HG02973 (cell line): ENCODE measurements at regions not wholly inside any gene's neighbourhood (a gene's known extent, or its start where the extent isn't known, plus 50 kb on each side); places are given as distances from the start of the nearest gene placed in this dataset.

Experiments
- ATAC-seq: cut with Tn5 transposase; IDR thresholded peaks from one replicate; pipeline ENCODE4 v1.9.1; 2021; ENCODE audit warnings: moderate library complexity; ENCODE audit not compliant: unreplicated experiment

DNA sequence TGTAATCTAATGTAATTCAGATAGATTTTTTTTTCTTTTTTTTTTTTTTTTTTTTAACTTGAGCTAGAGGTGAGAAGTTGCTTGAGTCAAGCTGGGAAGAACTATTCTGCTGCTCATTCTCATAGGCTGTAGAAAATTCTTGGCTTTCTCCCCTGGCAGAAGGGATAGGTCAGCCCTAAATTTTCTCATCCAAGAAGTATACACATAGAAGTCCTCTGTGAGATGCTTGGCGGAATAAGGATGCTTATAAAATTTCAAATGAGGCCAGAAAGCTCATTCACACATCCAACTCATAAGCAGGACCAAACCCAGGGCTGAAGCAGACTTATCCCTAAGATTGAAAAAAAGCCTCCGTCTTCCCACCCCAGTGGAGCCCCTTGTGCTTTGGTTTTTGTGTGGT, 572.5 kb downstream of the SQOR start:
- ATAC-seq, result no peak

GRCh38 chr15:46213551-46213950, 578.7 kb downstream of the SQOR start:
- ATAC-seq, result no peak

DNA sequence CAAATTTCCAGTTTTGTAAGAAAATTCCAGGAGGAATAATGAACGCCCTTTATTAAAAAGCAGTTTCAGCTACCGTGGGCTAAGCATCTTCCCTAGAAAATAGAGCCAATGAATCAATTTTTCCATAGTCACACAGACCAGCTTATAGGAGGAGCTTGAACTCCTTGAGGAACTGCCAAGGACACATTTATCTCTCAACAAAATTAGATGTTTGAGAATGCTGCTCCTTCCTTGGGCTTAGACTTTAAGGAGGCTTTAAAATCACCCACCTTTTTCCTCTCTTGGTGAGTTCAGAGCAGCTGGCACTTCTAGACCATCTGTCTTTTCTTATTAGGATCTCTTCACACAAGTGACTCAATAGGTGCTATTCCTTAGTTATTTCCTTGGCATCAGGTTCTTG, 588.0 kb downstream of the SQOR start:
- ATAC-seq, result no peak

- no peak for ATAC-seq
These were observed 594.4 kb downstream of the SQOR start for GRCh38 chr15:46229263-46229662.

DNA sequence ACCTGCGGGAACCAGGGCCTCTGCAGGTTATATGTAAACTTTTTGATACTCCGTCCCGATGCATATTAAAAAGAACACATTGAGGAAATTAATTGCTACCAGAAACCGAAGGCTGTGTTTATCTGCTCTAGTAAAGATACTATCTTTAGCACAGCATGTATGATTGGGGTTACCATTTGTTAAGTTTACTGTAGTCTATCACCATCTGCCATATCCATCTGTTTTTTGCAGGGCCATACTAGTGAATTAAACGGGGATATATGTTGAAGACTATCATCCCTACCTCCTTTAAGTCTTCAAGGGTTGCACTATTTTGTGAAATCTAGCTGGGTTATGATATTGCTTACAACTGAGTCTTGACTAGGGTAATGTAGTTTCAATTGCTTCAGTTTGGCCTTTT, 597.0 kb downstream of the SQOR start:
- ATAC-seq, result no peak

- no peak for ATAC-seq
These were observed 597.6 kb downstream of the SQOR start for GRCh38 chr15:46232471-46232870.

DNA sequence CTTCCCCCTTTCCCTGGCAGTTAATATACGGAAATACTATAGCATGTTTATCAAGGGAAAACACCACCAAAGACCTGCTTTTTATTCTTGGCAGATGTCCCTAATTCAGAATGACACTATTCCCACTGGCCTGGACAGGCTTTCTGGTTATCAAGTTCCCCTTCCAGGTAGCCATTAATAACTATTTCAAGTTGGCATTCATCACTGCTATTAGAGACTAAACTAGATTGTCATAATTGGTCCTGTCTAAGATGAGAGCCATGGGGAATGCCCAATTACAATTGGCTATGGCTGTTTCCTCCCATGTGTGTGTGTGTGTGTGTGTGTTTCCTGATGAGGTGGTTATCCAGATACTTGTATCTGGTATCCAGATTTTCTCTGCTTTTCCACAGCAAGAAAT, 608.1 kb downstream of the SQOR start:
- ATAC-seq, result no peak

- ATAC-seq, result no peak
These were observed 617.1 kb downstream of the SQOR start for GRCh38 chr15:46251903-46252302.

DNA sequence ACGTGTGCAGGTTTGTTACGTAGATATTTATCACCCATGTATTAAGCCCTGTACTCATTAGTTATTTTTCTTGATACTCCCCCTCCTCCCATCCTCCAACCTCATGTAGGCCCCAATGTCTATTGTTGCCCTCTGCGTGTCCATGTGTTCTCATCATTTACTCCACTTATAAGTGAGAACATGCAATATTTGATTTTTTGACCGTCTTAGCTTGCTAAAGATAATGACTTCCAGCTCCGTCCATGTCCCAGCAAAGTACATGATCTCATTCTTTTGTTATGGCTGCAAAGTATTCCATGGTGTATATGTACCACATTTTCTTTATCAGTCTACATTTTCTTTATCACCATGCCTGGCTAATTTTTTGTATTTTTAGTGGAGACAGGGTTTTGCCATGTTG, 623.2 kb downstream of the SQOR start:
- no peak for ATAC-seq

- ATAC-seq, result no peak
These were observed 626.1 kb downstream of the SQOR start for GRCh38 chr15:46260937-46261336.

DNA sequence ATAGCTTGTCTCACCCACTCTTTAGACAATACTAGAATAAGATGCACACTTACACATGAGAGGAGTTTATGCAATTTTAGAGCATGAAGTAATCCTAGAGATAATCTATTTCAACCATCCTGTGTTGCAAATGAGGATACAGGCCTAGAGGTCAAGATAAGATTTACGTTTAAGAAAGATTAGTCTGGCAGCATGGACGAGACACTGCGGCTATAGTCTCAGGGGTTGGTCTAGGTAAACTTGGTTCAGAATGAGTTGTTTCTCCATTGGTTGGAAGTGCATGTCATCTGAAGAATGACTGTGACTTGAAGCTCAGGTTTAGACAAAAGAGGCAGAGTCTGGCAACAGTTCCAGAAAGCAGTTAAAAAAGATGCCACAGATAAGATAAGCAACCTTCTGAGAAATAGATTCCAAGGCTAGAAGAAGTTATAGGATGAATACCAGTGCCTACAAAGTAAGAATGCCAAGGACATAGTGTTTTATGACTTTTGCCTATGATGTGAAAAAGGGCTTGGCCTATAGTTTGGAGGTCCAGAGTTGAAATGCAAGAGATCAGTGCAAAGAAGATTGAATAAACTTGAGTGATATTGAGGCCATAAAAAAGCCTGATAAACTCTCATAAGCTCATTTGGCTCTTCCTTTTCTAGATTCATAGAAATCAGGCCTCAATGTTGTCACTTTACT, 631.0 kb downstream of the SQOR start:
- no peak for ATAC-seq

DNA sequence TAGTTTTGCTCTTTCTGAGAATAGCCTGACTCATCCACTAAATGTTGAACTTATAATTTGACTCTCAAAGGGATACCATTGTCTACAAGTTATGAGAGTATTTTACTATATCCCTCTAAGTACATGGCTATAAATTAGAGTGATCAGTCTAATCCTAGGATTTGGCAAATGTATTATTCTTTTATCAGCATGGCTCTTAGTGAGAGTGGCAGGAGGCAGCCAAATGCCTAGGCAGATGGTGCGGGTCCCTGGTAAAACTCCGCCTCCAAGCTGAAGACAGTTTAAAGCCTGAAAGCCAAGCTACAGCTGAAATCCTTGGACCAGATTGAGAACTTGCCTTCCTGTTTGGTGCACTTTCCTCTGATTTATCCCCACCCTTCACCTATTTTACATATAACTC, 631.8 kb downstream of the SQOR start:
- ATAC-seq, result no peak

GRCh38 chr15:46270481-46271147, 635.8 kb downstream of the SQOR start:
- ATAC-seq, result no peak

DNA sequence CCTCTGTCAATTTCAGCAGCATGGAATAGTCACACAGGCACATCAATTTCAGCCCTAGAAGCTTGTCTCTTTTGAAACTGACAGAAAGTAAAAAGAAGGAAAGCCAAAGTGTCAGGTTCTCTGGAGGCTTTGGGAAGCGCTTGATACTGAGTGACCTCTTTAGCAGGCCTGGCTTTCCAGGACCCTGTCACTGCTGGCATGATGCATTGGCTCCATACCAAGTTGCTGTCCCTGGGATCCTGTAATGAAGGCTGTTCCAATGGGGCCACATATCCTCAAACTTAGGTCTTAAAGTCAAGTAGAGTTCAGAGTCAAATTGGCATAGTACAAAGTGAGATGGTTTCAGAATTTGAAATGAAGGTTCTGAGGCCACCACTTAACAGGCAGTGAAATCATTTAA, 640.9 kb downstream of the SQOR start:
- ATAC-seq, result no peak

GRCh38 chr15:46277451-46277850, 642.6 kb downstream of the SQOR start:
- no peak for ATAC-seq

GRCh38 chr15:46278062-46278461, 643.2 kb downstream of the SQOR start:
- ATAC-seq, result no peak

DNA sequence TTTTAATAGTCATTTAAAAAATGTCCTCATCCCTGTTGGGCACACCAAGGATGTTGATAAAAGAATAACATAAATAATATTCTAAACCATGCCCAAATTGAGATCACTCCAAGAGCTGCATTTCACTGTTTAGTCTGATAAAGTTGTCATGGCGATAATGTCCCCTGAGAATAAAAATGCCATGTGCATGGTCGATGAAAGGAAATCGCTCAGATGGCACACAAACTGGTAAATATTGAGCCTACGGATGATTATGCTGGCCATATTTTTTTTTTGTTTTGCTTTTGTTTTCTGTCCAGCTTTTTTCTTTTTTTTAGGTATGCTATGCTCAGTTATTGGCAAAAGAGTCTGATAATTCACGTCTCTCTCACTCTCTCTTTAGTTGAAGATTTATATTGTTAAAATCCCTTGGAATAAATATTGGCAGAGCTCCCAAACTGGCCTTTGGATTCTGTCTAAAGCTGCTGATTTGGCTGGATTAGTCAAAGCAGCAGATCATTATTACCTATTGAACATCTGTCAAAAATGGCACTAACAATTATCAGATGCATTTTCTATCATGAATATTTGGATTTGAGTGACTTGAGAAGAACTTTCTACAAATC, 643.8 kb downstream of the SQOR start:
- ATAC-seq, result no peak

DNA sequence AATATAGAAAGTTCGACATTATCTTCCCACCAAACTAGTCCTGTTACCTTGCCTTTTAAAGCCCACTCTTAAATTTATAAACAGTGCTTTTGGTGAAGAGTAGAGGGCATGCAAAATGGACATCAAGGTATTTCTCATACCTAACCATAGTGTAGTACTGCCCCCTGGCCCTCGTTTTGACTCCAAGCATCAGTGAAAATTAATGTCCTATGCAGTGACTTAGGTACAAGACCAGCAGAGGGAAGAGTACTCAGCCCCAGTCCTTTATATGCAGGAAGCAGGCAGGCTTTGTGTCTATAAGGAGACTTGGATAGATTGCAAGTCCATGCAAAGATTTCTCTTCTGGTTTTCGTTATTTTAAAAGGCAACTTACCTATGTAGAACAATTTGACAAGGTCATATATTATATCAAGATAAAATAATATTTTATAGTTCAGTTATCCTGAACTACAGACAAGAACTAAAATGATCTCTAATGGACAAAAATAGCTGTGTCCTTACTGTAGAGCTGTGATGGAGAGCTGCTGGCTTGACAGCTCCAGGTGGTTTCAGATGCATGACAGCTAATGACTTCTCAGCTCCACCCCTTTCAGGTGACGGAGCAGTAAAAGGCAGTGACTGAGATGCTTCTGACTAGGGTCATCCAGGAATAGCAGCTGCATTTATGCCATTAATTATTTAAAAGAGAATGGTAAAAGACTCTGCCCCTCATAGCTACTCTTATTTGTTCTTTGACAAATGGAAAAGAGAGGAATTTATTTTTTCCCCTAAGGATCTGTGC, 646.1 kb downstream of the SQOR start:
- ATAC-seq, result no peak

DNA sequence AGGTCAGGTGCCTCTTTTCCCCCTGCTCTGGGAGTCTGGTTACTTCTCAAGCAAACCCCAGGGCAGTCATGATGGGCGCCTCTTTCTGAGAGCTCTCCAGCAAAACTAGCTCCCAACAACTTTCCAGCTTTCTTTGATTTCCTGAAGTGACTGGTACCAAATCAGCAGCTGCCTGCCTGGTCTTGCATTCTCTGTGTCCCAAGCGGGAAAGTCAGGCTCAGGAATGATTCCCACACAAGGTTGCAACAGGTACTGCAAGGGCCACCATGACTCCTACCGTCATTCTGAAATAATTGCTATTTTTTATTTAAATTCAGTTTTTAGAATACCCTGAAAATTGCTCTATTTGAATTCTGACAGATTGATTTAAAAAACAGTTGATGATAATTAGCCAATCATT, 658.7 kb downstream of the SQOR start:
- ATAC-seq, result no peak

DNA sequence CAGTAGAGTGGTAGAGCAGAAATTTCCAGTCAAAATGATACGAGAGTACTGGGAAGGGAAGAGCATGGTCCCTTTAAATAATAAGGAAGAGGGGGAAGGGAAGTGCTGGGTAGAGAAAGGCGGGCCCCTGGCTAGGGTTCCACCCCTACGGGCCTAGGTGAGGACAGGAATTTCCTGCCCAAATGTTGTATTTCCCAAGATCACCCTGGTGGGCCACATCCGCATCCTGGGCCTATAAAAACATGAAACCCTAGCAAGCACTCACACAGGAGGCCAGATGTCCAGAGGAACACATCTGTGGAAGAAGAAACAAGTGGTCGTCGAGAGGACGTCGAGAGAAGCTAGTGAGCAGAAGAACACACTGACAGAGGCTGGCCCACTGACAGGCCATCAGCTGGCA, 661.2 kb downstream of the SQOR start:
- ATAC-seq, result no peak

DNA sequence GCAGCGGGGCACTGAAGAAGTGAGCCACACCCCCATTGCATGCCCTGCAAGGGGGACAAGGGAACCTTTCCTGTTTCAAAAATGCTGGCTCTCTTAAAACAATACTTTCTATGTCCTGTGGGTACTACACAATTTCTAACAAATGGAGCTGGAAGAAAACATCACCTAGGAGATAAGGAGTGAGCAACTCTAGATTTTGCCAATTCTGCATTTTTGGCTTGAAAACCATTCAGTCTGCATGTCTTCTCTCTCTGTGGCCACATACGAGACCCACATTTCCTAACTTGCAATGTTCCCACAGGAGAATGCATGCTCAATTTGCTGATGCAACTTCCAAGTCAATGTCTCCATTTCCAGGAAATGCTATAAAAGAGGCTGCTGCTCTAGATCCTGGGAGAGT, 662.0 kb downstream of the SQOR start:
- no peak for ATAC-seq

DNA sequence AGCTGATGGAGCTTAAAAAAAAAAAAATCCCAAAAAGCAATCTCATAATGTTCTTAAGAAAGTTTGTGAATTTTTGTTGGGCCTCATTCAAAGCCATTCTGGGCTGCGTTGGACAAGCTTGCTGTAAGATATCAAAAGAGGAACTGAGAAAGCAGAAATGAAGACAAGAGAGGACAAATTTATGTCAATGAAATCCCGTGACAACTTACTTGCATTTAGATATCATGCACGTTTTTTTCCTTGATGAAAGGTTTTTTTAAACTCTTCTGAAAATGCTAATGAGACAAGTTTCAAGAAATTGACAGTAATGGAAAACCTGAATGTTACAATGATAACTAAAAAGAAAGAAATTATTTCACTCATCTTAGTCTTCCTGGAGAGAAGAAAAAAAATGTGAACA, 662.9 kb downstream of the SQOR start:
- ATAC-seq, result peak; percentile 83
